ENCODE measurements at regions not wholly inside any gene's neighbourhood (a gene's known extent, or its start where the extent isn't known, plus 50 kb on each side); places are given as distances from the start of the nearest gene placed in this dataset.

DNA sequence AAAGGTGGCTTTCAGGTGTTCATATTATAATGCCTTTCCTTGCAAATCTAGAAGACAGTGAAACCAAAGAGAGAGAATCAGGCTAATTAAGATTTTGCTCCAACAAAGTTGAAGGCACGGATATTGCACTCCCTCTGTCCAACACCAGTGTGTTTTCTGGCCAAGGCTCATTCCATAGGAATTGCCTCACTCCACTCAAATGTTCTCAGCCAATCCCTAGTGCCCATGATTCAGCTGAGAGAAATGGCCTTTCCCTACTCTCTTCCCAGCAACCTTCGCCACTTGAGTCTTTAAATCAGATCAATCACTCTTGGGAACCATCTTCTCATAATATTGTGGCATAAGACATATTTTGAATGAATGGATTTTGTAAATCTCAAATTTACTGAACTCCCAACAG, 768.2 kb upstream of the ACVR2A start:
- no peak overlapping the region for H3K4me2 ChIP-seq (ENCODE audit: low read length)
- no peaks in the 10 kb centered on the region for H3K9me2 ChIP-seq (replicated peaks; ENCODE audit: low read length)
- no peaks in the 10 kb centered on the region for H3K36me3 ChIP-seq (ENCODE audit: low read depth, low read length)
- H3K4me3 ChIP-seq (ENCODE audit: low read length): no peak overlapping the region
- H3K27ac ChIP-seq (ENCODE audit: low read length): no peak overlapping the region
- DNase-seq (peak; percentile 50), ATAC-seq (no peak)
- H3K4me1 ChIP-seq (ENCODE audit: insufficient read depth, low read length): 0 out of 2 replicates have a peak, but pooled peaks cover 6% of the 10 kb centered on the region
- H3K9me3 ChIP-seq (ENCODE audit: low read length): no peaks in the 10 kb centered on the region
- intact Hi-C loops (cut with micrococcal nuclease): no loop called here
- BruUV-seq (replicated peaks): no TSS peak
- no peaks in the 10 kb centered on the region for H3K79me2 ChIP-seq (ENCODE audit: low read length)
- H3K9ac ChIP-seq (ENCODE audit: low read length): no peak overlapping the region
- no peak for TF ChIP-seq CTCF (conservative IDR thresholded peaks at IDR 0.05; ENCODE audit: low read depth, low read length)
- H3K27me3 ChIP-seq (ENCODE audit: low read length): no peaks in the 10 kb centered on the region
- no peaks in the 10 kb centered on the region for H3F3A ChIP-seq (ENCODE audit: low read length, unreplicated experiment)
- H4K20me1 ChIP-seq (ENCODE audit: low read length): no peaks in the 10 kb centered on the region
- CTCF ChIA-PET: no interaction called here
- POLR2A ChIA-PET (ENCODE audit: unreplicated experiment): no interaction called here
- no peak overlapping the region for H2AFZ ChIP-seq (ENCODE audit: low read length)

- CTCF ChIA-PET: interaction anchor here (0.8 kb wide), 1 partner anchor 15 kb away, joined by 3 read pairs; no protein-coding TSS in a partner anchor
- H3K4me3 ChIP-seq (ENCODE audit: low read length): no peak overlapping the region
- 0 out of 2 replicates have a peak, but pooled peaks cover 3% of the 10 kb centered on the region for H3K9me2 ChIP-seq (replicated peaks; ENCODE audit: low read length)
- no peak overlapping the region for H3K4me2 ChIP-seq (ENCODE audit: low read length)
- H3K9me3 ChIP-seq (ENCODE audit: low read length): no peaks in the 10 kb centered on the region
- DNase-seq: peak; percentile 28
- H3K27ac ChIP-seq (ENCODE audit: low read length): no peak overlapping the region
- H3K79me2 ChIP-seq (ENCODE audit: low read length): no peaks in the 10 kb centered on the region
- no peaks in the 10 kb centered on the region for H4K20me1 ChIP-seq (ENCODE audit: low read length)
- POLR2A ChIA-PET (ENCODE audit: unreplicated experiment): no interaction called here
- H3K27me3 ChIP-seq (ENCODE audit: low read length): no peaks in the 10 kb centered on the region
- H3K4me1 ChIP-seq (ENCODE audit: insufficient read depth, low read length): no peaks in the 10 kb centered on the region
- no TSS peak for BruUV-seq (replicated peaks)
- intact Hi-C loops (cut with micrococcal nuclease): no loop called here
- no peak overlapping the region for H2AFZ ChIP-seq (ENCODE audit: low read length)
- H3F3A ChIP-seq (ENCODE audit: low read length, unreplicated experiment): no peaks in the 10 kb centered on the region
- H3K36me3 ChIP-seq (ENCODE audit: low read depth, low read length): no peaks in the 10 kb centered on the region
- no peak for TF ChIP-seq EZH2phosphoT487 (IDR thresholded peaks at IDR 0.05; ENCODE audit: borderline replicate concordance, low read length)
- no peak for TF ChIP-seq EZH2 (IDR thresholded peaks at IDR 0.05; ENCODE audit: low read length, unreplicated experiment)
- no peak for TF ChIP-seq CTCF (conservative IDR thresholded peaks at IDR 0.05; ENCODE audit: low read depth, low read length)
- H3K9ac ChIP-seq (ENCODE audit: low read length): no peak overlapping the region
- ATAC-seq: no peak
These were observed 776.8 kb upstream of the ACVR2A start for GRCh38 chr2:147068071-147068470.

DNA sequence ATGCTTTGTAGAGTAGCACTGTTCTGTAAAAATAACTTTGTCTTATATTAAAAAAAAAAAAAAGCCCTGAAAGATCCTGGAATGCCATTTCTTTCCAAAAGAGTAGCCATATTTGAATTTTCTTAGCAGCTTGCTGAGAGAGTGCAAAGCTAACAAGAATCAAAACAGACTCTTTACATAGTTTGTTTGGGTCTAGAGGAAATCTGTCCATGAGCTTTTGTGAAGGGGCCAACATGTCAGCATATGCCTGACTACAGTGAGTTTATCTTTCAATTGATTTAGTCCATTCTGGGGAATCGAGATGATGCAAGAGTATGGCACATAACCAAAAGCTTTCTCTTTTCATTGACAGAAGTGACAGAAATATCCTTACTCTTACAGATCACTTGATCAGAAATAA, 777.7 kb upstream of the ACVR2A start:
- H2AFZ ChIP-seq (ENCODE audit: low read length): no peak overlapping the region
- H3K9ac ChIP-seq (ENCODE audit: low read length): no peak overlapping the region
- CTCF ChIA-PET: no interaction called here
- H3K27ac ChIP-seq (ENCODE audit: low read length): no peak overlapping the region
- H3K9me3 ChIP-seq (ENCODE audit: low read length): no peaks in the 10 kb centered on the region
- no peaks in the 10 kb centered on the region for H3K36me3 ChIP-seq (ENCODE audit: low read depth, low read length)
- DNase-seq (no peak), ATAC-seq (no peak)
- H3K4me2 ChIP-seq (ENCODE audit: low read length): no peak overlapping the region
- 0 out of 2 replicates have a peak, but pooled peaks cover 3% of the 10 kb centered on the region for H3K9me2 ChIP-seq (replicated peaks; ENCODE audit: low read length)
- POLR2A ChIA-PET (ENCODE audit: unreplicated experiment): no interaction called here
- intact Hi-C loops (cut with micrococcal nuclease): no loop called here
- BruUV-seq (replicated peaks): no TSS peak
- no peaks in the 10 kb centered on the region for H3K27me3 ChIP-seq (ENCODE audit: low read length)
- TF ChIP-seq CTCF (conservative IDR thresholded peaks at IDR 0.05; ENCODE audit: low read depth, low read length): no peak
- no peak for TF ChIP-seq EZH2phosphoT487 (IDR thresholded peaks at IDR 0.05; ENCODE audit: borderline replicate concordance, low read length)
- no peak for TF ChIP-seq EZH2 (IDR thresholded peaks at IDR 0.05; ENCODE audit: low read length, unreplicated experiment)
- no peaks in the 10 kb centered on the region for H3K79me2 ChIP-seq (ENCODE audit: low read length)
- H3K4me1 ChIP-seq (ENCODE audit: insufficient read depth, low read length): no peaks in the 10 kb centered on the region
- H3K4me3 ChIP-seq (ENCODE audit: low read length): no peak overlapping the region
- no peaks in the 10 kb centered on the region for H4K20me1 ChIP-seq (ENCODE audit: low read length)
- H3F3A ChIP-seq (ENCODE audit: low read length, unreplicated experiment): no peaks in the 10 kb centered on the region

Data from PC-3 (cell line).